ENCODE measurements at regions not wholly inside any gene's neighbourhood (a gene's known extent, or its start where the extent isn't known, plus 50 kb on each side); places are given as distances from the start of the nearest gene placed in this dataset.
"Not testable (repeated sequence)": the region's sequence is repeated elsewhere in the genome, so short reads cannot be mapped to it uniquely, and the experiment has no call there.

- no peak for TF ChIP-seq POLR2A (IDR thresholded peaks at IDR 0.05)
- no peak for TF ChIP-seq CTCF (IDR thresholded peaks at IDR 0.05)
- WGBS, 2 donors: 32 to 38% methylated on average over 1 of the region's 1 CpG
- intact Hi-C loops (cut with DNase I; ENCODE audit: low total_unique reads): no loop called here
- H3K4me3 ChIP-seq (ENCODE audit: low read depth, poor library complexity, severe bottlenecking): no peak overlapping the region
- no peak for DNase-seq (ENCODE audit: low spot score in 2 of 2)
Measured at GRCh38 chr1:100597061-100597741, 59.3 kb downstream of the GPR88 start.

GRCh38 chr1:100597784-100598183, 59.8 kb downstream of the GPR88 start:
- no peak for TF ChIP-seq POLR2A (IDR thresholded peaks at IDR 0.05)
- TF ChIP-seq CTCF (IDR thresholded peaks at IDR 0.05): no peak
- intact Hi-C loops (cut with DNase I; ENCODE audit: low total_unique reads): no loop called here
- DNase-seq (ENCODE audit: low spot score in 2 of 2): no peak
- 49 to 56% methylated on average over 4 of the region's 4 CpGs for WGBS, 2 donors
- H3K4me3 ChIP-seq (ENCODE audit: low read depth, poor library complexity, severe bottlenecking): no peak overlapping the region

- intact Hi-C loops (cut with DNase I; ENCODE audit: low total_unique reads); DNase-seq (ENCODE audit: low spot score in 2 of 2); H3K4me3 ChIP-seq (ENCODE audit: low read depth, poor library complexity, severe bottlenecking): not testable (repeated sequence)
- WGBS, 2 donors: 81 to 93% methylated on average over 2 of the region's 2 CpGs
Measured at GRCh38 chr1:100600377-100600776, 62.4 kb downstream of the GPR88 start.

GRCh38 chr1:100602028-100602427, 64.1 kb downstream of the GPR88 start:
- H3K4me3 ChIP-seq (ENCODE audit: low read depth, poor library complexity, severe bottlenecking); DNase-seq (ENCODE audit: low spot score in 2 of 2); intact Hi-C loops (cut with DNase I; ENCODE audit: low total_unique reads): not testable (repeated sequence)
- 81 to 82% methylated on average over 1 of the region's 1 CpG for WGBS, 2 donors

- DNase-seq (ENCODE audit: low spot score in 2 of 2): no peak
- TF ChIP-seq POLR2A (IDR thresholded peaks at IDR 0.05): no peak
- no peak for TF ChIP-seq CTCF (IDR thresholded peaks at IDR 0.05)
- no peak overlapping the region for H3K4me3 ChIP-seq (ENCODE audit: low read depth, poor library complexity, severe bottlenecking)
- intact Hi-C loops (cut with DNase I; ENCODE audit: low total_unique reads): no loop called here
- WGBS, 2 donors: 47 to 64% methylated on average over 1 of the region's 1 CpG
Measured at GRCh38 chr1:100604372-100604771, 66.4 kb downstream of the GPR88 start.

GRCh38 chr1:100606438-100606837, 68.5 kb downstream of the GPR88 start:
- 32 to 35% methylated on average over 3 of the region's 3 CpGs for WGBS, 2 donors
- TF ChIP-seq CTCF (IDR thresholded peaks at IDR 0.05) (no peak), POLR2A (IDR thresholded peaks at IDR 0.05) (no peak)
- no peak for DNase-seq (ENCODE audit: low spot score in 2 of 2)
- intact Hi-C loops (cut with DNase I; ENCODE audit: low total_unique reads): no loop called here
- H3K4me3 ChIP-seq (ENCODE audit: low read depth, poor library complexity, severe bottlenecking): no peak overlapping the region

- no peak for DNase-seq (ENCODE audit: low spot score in 2 of 2)
- no peak overlapping the region for H3K4me3 ChIP-seq (ENCODE audit: low read depth, poor library complexity, severe bottlenecking)
- intact Hi-C loops (cut with DNase I; ENCODE audit: low total_unique reads): loop anchor here (1.0 kb wide), 1 partner anchor 20 kb away; no protein-coding TSS in a partner anchor
- TF ChIP-seq CTCF (IDR thresholded peaks at IDR 0.05) (no peak), POLR2A (IDR thresholded peaks at IDR 0.05) (no peak)
- 79 to 89% methylated on average over 1 of the region's 1 CpG for WGBS, 2 donors
Measured at GRCh38 chr1:100607628-100608240, 69.8 kb downstream of the GPR88 start.

Measured in lower leg skin (tissue), 4 donors.